AG09319 (cell line): ENCODE measurements at regions not wholly inside any gene's neighbourhood (a gene's known extent, or its start where the extent isn't known, plus 50 kb on each side); places are given as distances from the start of the nearest gene placed in this dataset.

Experiments
- DNase-seq: peaks from one replicate; pipeline ENCODE4 v3.0.0-alpha.2; 2010; ENCODE audit warnings: low read depth; ENCODE audit errors: extremely low read depth
- TF ChIP-seq, protein P1 (sequence below): IDR thresholded peaks from 2 replicates; pipeline ENCODE4 v1.5.1; 2011; ENCODE audit warnings: low read depth, mild to moderate bottlenecking, inconsistent platforms, low read length, moderate library complexity

DNA sequence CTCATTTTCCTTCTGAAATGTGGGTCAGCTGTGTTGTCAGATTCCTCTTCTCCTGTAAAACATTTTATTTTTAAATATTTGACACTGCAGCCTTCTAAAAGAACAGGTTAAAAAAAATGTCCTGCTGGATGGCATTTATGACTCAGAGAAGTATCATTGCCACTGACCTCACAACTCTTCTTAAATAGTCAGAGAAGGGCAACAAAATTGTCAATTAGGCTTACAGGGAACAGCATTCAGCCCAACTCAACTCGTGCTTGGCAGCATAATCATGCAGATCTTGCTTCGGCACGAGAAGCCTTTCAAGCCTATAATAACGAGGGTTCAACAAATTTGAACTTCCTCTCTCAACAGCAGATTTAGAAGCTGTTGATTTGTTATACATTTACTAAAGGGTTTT lies 296.7 kb upstream of the DACH1 start:
- TF ChIP-seq, protein P1, sequence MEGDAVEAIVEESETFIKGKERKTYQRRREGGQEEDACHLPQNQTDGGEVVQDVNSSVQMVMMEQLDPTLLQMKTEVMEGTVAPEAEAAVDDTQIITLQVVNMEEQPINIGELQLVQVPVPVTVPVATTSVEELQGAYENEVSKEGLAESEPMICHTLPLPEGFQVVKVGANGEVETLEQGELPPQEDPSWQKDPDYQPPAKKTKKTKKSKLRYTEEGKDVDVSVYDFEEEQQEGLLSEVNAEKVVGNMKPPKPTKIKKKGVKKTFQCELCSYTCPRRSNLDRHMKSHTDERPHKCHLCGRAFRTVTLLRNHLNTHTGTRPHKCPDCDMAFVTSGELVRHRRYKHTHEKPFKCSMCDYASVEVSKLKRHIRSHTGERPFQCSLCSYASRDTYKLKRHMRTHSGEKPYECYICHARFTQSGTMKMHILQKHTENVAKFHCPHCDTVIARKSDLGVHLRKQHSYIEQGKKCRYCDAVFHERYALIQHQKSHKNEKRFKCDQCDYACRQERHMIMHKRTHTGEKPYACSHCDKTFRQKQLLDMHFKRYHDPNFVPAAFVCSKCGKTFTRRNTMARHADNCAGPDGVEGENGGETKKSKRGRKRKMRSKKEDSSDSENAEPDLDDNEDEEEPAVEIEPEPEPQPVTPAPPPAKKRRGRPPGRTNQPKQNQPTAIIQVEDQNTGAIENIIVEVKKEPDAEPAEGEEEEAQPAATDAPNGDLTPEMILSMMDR: no peak
- DNase-seq: no peak

DNA sequence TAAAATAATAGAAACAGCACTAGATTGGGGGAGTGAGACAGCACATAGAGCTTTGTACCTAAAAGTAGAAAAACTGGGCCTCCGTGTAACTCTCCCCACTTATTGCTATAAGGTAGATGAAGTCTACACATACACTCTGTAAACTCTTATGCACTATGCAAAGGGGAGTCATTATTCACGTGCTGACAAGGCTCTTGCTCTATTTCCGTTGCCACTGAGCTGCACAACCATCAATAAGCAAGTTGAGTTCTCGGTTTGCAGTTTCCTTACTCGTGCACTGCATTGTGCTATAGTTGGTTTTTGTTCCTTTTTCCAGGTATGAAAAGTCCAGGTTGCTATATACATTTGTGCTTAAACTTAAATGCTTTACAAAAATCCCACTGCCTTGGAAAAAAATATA lies 294.0 kb upstream of the DACH1 start:
- DNase-seq: no peak
- TF ChIP-seq, protein P1: no peak

DNA sequence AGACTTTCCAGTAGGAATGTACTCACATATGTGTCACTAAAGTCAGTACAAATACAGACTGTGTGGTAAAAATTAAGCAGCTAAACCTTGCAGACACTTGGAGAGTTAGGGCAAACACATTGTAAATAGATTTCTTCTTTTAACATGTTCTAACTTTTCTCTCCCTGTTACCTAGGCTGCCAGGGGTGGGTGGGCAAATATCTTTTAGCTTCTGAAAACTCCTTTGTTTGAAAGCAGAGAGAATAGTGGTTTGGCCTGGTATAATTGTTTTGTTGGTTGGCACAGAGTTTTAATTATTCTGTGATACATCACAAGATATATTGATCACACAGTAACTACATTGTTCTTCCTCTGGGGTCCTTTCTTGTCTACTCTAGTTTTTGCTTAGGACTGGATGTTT lies 289.8 kb upstream of the DACH1 start:
- TF ChIP-seq, protein P1: no peak
- no peak for DNase-seq

DNA sequence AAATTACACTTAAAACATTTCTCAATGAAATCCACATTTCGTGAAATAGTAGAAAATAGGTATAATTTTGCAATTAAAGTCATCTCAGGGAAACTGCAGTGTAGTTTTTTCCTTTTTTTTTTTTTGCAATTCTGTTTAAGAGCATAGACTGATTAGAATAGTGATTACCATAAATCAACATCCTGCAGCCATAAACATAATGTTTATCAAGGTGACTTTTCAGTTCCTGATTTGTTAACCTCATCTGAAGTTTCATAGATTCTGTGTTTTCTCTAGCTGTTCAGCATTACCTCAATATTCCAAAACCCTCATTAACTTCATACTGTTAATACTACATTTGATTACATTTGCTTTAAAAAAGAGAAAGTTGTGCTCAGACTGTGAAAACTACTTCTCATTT lies 286.3 kb upstream of the DACH1 start:
- DNase-seq: no peak
- TF ChIP-seq, protein P1: no peak

DNA sequence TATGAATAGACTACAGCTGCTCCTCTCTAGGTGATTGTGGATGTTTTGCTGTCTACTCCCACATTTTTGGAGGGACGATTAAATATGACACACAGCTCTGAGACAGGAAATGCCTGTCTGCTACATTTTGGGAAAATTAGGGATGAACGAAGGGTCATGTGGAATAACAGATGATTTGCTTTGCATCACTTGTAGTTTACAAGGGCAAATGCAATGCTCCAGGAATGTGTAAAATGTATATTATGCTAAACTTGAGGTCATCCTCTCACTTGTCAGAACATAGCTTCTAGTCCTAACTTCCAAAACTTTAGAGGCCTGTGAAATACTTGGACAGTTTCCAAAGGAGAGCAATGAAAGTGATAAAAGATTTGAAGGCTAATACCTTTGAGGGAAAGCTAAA lies 284.2 kb upstream of the DACH1 start:
- TF ChIP-seq, protein P1: no peak
- DNase-seq: no peak

DNA sequence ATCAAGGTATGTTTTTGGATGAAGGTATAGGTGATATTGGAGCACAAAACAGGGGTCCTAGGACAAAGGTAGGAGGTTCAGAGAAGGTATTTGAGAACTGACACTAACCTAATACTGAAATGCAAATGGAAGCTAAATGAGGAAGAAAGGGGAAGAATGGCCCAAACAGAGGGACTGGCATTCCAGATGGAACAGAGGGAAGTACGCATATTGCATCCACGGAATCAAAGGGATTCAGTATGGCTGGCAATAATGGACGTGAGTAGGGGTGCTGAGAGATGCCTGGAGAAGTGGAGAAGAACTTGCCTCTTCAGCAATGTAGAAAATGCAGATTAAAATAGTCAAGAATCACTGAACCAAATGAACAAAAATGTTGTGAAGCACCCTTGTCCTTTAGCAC lies 283.5 kb upstream of the DACH1 start:
- no peak for DNase-seq

DNA sequence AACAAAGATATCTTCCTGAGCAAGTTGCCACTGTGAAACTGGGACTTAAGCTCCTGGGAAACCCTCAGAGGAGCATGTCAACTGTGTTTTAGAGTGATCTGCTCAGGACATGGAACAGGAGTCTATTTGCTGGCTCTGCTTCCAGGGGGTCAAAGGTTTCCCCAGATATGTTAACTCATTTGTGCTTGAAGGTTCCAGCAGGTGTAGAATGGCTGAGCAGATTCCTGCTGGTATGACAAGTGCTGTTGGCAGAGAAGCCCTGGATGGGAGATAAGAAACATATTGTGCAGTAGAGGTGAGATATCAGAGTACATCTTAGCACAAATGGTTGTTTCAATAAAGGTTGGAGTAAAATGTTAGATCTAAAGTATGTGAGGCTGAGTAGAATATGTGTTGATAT lies 282.7 kb upstream of the DACH1 start:
- TF ChIP-seq, protein P1: no peak
- no peak for DNase-seq

More for the DNA sequence above, 283.5 kb upstream of the DACH1 start:
- TF ChIP-seq, protein P1: no peak
